Parathyroid adenoma (tissue), 2 donors: ENCODE measurements at regions not wholly inside any gene's neighbourhood (a gene's known extent, or its start where the extent isn't known, plus 50 kb on each side); places are given as distances from the start of the nearest gene placed in this dataset.

Experiments used
- H2AFZ ChIP-seq: fragments of 300-600 bp; sonication (generic); one replicate; pipeline ENCODE4 v1.7.0; 2017; ENCODE audit warnings: antibody characterized with exemption, mild to moderate bottlenecking
- H3K27ac ChIP-seq: fragments of 300-600 bp; sonication (generic); one replicate; pipeline ENCODE4 v1.7.0; 2017
- H3K27me3 ChIP-seq: fragments of 300-600 bp; sonication (generic); one replicate; pipeline ENCODE4 v1.7.0; 2017; ENCODE audit warnings: low read length; ENCODE audit not compliant: control insufficient read depth, insufficient read depth
- H3K36me3 ChIP-seq: fragments of 300-600 bp; sonication (generic); one replicate; pipeline ENCODE4 v1.7.0; 2017; ENCODE audit warnings: low read length; ENCODE audit not compliant: control insufficient read depth, insufficient read depth
- H3K4me1 ChIP-seq: fragments of 300-600 bp; sonication (generic); one replicate; pipeline ENCODE4 v1.7.0; 2017; ENCODE audit warnings: control low read depth
- H3K4me2 ChIP-seq: fragments of 300-600 bp; sonication (generic); one replicate; pipeline ENCODE4 v1.7.0; 2017; ENCODE audit warnings: low read length
- H3K4me3 ChIP-seq: fragments of 300-600 bp; sonication (generic); one replicate; pipeline ENCODE4 v1.7.0; 2017; ENCODE audit warnings: low read depth, low read length
- H3K79me2 ChIP-seq: fragments of 300-600 bp; sonication (generic); one replicate; pipeline ENCODE4 v1.7.0; 2017; ENCODE audit warnings: control low read depth
- H3K9ac ChIP-seq: fragments of 300-600 bp; sonication (generic); one replicate; pipeline ENCODE4 v1.7.0; 2017; ENCODE audit warnings: mild to moderate bottlenecking
- H3K9me3 ChIP-seq: fragments of 300-600 bp; sonication (generic); one replicate; pipeline ENCODE4 v1.7.0; 2017; ENCODE audit warnings: low read length; ENCODE audit not compliant: control insufficient read depth
- CTCF ChIP-seq: fragments of 300-600 bp; sonication (generic); IDR thresholded peaks from one replicate; pipeline ENCODE4 v1.7.0; 2017; ENCODE audit warnings: antibody characterized with exemption, mild to moderate bottlenecking
- donor health status: primary hyperparathyroidism.

GRCh38 chr10:118845776-118846175 is 91.0 kb upstream of the CACUL1 start:
- TF ChIP-seq CTCF, result no peak
- Histone ChIP-seq H3K79me2 (no peaks in the 10 kb centered on the region), H3K9me3 (no peaks in the 10 kb centered on the region), H3K27me3 (no peaks in the 10 kb centered on the region), H3K4me2 (no peak overlapping the region), H3K4me3 (no peak overlapping the region), H3K4me1 (no peaks in the 10 kb centered on the region), H3K36me3 (no peaks in the 10 kb centered on the region), H3K9ac (no peak overlapping the region), H3K27ac (no peak overlapping the region), H2AFZ (no peak overlapping the region)

- Histone ChIP-seq H3K79me2 (no peaks in the 10 kb centered on the region), H3K9me3 (no peaks in the 10 kb centered on the region), H3K4me3 (no peak overlapping the region), H3K4me2 (no peak overlapping the region), H3K27ac (no peak overlapping the region), H3K36me3 (no peaks in the 10 kb centered on the region), H3K4me1 (no peaks in the 10 kb centered on the region), H2AFZ (no peak overlapping the region), H3K9ac (no peak overlapping the region), H3K27me3 (no peaks in the 10 kb centered on the region)
- no peak for TF ChIP-seq CTCF
These were observed 95.8 kb upstream of the CACUL1 start for GRCh38 chr10:118850418-118851061.

GRCh38 chr10:118851062-118852035 is 96.6 kb upstream of the CACUL1 start:
- Histone ChIP-seq H3K27me3 (no peaks in the 10 kb centered on the region), H3K4me2 (no peak overlapping the region), H3K4me1 (no peaks in the 10 kb centered on the region), H3K4me3 (no peak overlapping the region), H3K36me3 (no peaks in the 10 kb centered on the region), H2AFZ (no peak overlapping the region), H3K27ac (no peak overlapping the region), H3K9me3 (no peaks in the 10 kb centered on the region), H3K79me2 (no peaks in the 10 kb centered on the region), H3K9ac (no peak overlapping the region)
- TF ChIP-seq CTCF, result no peak

GRCh38 chr10:118853916-118854315 is 99.1 kb upstream of the CACUL1 start:
- no peaks in the 10 kb centered on the region for H3K4me1 ChIP-seq
- no peak overlapping the region for H2AFZ ChIP-seq
- no peaks in the 10 kb centered on the region for H3K79me2 ChIP-seq
- no peaks in the 10 kb centered on the region for H3K9me3 ChIP-seq
- no peaks in the 10 kb centered on the region for H3K36me3 ChIP-seq
- no peak overlapping the region for H3K27ac ChIP-seq
- no peak overlapping the region for H3K4me2 ChIP-seq
- H3K9ac ChIP-seq, result no peak overlapping the region
- no peak overlapping the region for H3K4me3 ChIP-seq
- H3K27me3 ChIP-seq, result no peaks in the 10 kb centered on the region
- TF ChIP-seq CTCF, result no peak
